Panc1 (cell line): ENCODE measurements at regions not wholly inside any gene's neighbourhood (a gene's known extent, or its start where the extent isn't known, plus 50 kb on each side); places are given as distances from the start of the nearest gene placed in this dataset.

ENCODE experiments used
- ATAC-seq: fragments of 200-7000 bp; cut with Tn5 transposase; 2 replicates; pipeline ENCODE4 v1.9.1; 2020; ENCODE audit warnings: mild to moderate bottlenecking, moderate library complexity
- BruUV-seq: library from RNA; stranded (reverse); fragments of 400-500 nt; replicated peaks from 2 replicates; lab custom pipeline; 2021; lab: Mats Ljungman, UMichigan
- CTCF ChIA-PET: fragments of 300-600 bp; sonication (Branson Sonifier 250); formaldehyde crosslinking; loops from one replicate; lab custom pipeline; 2022; ENCODE audit warnings: antibody characterized with exemption; lab: Charles Lee
- POLR2A ChIA-PET: fragments of 300-600 bp; sonication (Branson Sonifier 250); formaldehyde crosslinking; loops from one replicate; lab custom pipeline; 2022; ENCODE audit warnings: antibody characterized with exemption; lab: Charles Lee
- DNase-seq: peaks from one replicate; pipeline ENCODE4 v3.0.0-alpha.2; 2010; ENCODE audit warnings: low read depth, low spot score
- H3K27ac ChIP-seq: 2 replicates; pipeline ENCODE4 v1.5.1; 2011; ENCODE audit warnings: mild to moderate bottlenecking, low read length, inconsistent platforms
- H3K27me3 ChIP-seq: fragments of 200-500 bp; sonication (Bioruptor generic); 2 replicates; pipeline ENCODE4 v1.6.0; 2014; ENCODE audit warnings: low read length, inconsistent platforms; ENCODE audit not compliant: control insufficient read depth, insufficient read depth
- H3K36me3 ChIP-seq: fragments of 200-500 bp; sonication (Bioruptor generic); 2 replicates; pipeline ENCODE4 v1.5.1; 2014; ENCODE audit warnings: inconsistent platforms, mild to moderate bottlenecking, low read length, moderate library complexity; ENCODE audit not compliant: control insufficient read depth, insufficient read depth
- H3K4me1 ChIP-seq: 2 replicates; pipeline ENCODE4 v1.5.1; 2011; ENCODE audit warnings: inconsistent platforms, mild to moderate bottlenecking, low read length, moderate library complexity; ENCODE audit not compliant: control insufficient read depth, insufficient read depth
- H3K4me3 ChIP-seq, 2 experiments: 2 replicates each; pipeline ENCODE4 v1.5.1; 2011 to 2012; ENCODE audit warnings: low read depth in 2 of 2, low read length in 2 of 2, mild to moderate bottlenecking in 2 of 2, inconsistent platforms in 1 of 2, moderate library complexity in 1 of 2
- H3K9me3 ChIP-seq: fragments of 200-500 bp; sonication (Bioruptor generic); 2 replicates; pipeline ENCODE4 v1.5.1; 2014; ENCODE audit warnings: low read depth, mild to moderate bottlenecking, inconsistent platforms, low read length, moderate library complexity; ENCODE audit not compliant: control insufficient read depth, insufficient read depth
- POLR2AphosphoS5 ChIP-seq: IDR thresholded peaks from 2 replicates; pipeline ENCODE4 v1.6.1; 2012; ENCODE audit warnings: mild to moderate bottlenecking, low read depth, low read length, moderate library complexity
- SIN3A ChIP-seq: IDR thresholded peaks from 2 replicates; pipeline ENCODE4 v1.6.1; 2012; ENCODE audit warnings: low read depth, mild to moderate bottlenecking, low read length, moderate library complexity, borderline replicate concordance; ENCODE audit not compliant: insufficient read depth
- TCF7L2 ChIP-seq: IDR thresholded peaks from 2 replicates; pipeline ENCODE4 v1.6.1; 2011; ENCODE audit warnings: mild to moderate bottlenecking, low read depth, low read length, inconsistent platforms
- in situ Hi-C: cut with HindIII; loops from 2 replicates; pipeline ENCODE4 v1.10.0; 2016; ENCODE audit warnings: low sequenced_read_pairs, low pct_unique_long_range_greater_than_20kb
- intact Hi-C: fragments of 100-400 bp; cut with micrococcal nuclease; formaldehyde crosslinking; loops from one replicate; pipeline ENCODE4 v1.10.0; 2022; ENCODE audit not compliant: unreplicated experiment
- TF ChIP-seq, protein P1 (sequence below): fragments of 450-650 bp; IDR thresholded peaks from 2 replicates; pipeline ENCODE4 v1.5.1; 2017; ENCODE audit warnings: mild to moderate bottlenecking
- TF ChIP-seq, protein P2 (sequence below), 2 experiments: IDR thresholded peaks; 2 replicates each; pipeline ENCODE4 v1.6.1; 2011 to 2012; ENCODE audit warnings: low read depth in 2 of 2, control low read depth in 1 of 2, low read length in 1 of 2, mild to moderate bottlenecking in 1 of 2, moderate library complexity in 1 of 2; ENCODE audit not compliant: insufficient read depth in 1 of 2

DNA sequence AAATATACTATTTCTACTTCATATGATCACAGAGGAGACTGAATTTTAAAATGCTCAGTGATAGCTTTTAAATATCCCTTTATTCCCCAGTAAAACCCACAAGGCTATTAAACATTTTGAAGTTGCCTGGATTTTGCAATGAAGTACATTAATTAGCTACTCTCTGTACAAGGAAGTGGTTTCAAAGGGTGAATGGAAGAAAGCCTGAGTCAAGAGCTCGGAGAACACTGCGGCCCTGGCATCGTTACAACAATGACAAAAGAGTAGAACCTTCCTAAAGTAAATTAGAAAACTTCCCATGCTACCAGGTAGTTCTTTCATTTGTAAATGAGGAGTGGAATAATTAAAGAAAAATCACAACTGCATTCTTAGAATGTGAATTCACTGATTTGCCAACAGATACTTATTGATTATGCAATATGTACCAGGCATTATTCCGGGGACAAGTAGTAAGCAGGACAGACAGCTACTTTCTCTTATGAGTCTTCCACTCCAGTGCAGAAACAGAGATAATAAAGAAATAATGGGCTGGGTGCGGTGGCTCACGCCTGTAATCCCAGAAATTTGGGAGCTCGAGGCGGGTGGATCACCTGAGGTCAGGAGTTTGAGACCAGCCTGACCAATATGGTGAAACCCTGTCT lies 63.0 kb downstream of the ZNF22 start:
- no peaks in the 10 kb centered on the region for H3K9me3 ChIP-seq
- no peak overlapping the region for H3K27ac ChIP-seq
- H3K36me3 ChIP-seq, result no peaks in the 10 kb centered on the region
- in situ Hi-C loops (no loop called here), intact Hi-C loops (no loop called here)
- BruUV-seq, result no TSS peak
- ChIA-PET CTCF (no interaction called here), POLR2A (no interaction called here)
- no peak for ATAC-seq
- no peak overlapping the region for H3K4me3 ChIP-seq
- TF ChIP-seq, protein P1, sequence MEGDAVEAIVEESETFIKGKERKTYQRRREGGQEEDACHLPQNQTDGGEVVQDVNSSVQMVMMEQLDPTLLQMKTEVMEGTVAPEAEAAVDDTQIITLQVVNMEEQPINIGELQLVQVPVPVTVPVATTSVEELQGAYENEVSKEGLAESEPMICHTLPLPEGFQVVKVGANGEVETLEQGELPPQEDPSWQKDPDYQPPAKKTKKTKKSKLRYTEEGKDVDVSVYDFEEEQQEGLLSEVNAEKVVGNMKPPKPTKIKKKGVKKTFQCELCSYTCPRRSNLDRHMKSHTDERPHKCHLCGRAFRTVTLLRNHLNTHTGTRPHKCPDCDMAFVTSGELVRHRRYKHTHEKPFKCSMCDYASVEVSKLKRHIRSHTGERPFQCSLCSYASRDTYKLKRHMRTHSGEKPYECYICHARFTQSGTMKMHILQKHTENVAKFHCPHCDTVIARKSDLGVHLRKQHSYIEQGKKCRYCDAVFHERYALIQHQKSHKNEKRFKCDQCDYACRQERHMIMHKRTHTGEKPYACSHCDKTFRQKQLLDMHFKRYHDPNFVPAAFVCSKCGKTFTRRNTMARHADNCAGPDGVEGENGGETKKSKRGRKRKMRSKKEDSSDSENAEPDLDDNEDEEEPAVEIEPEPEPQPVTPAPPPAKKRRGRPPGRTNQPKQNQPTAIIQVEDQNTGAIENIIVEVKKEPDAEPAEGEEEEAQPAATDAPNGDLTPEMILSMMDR, result no peak
- TF ChIP-seq POLR2AphosphoS5 (no peak), SIN3A (no peak)
- TF ChIP-seq, protein P2, sequence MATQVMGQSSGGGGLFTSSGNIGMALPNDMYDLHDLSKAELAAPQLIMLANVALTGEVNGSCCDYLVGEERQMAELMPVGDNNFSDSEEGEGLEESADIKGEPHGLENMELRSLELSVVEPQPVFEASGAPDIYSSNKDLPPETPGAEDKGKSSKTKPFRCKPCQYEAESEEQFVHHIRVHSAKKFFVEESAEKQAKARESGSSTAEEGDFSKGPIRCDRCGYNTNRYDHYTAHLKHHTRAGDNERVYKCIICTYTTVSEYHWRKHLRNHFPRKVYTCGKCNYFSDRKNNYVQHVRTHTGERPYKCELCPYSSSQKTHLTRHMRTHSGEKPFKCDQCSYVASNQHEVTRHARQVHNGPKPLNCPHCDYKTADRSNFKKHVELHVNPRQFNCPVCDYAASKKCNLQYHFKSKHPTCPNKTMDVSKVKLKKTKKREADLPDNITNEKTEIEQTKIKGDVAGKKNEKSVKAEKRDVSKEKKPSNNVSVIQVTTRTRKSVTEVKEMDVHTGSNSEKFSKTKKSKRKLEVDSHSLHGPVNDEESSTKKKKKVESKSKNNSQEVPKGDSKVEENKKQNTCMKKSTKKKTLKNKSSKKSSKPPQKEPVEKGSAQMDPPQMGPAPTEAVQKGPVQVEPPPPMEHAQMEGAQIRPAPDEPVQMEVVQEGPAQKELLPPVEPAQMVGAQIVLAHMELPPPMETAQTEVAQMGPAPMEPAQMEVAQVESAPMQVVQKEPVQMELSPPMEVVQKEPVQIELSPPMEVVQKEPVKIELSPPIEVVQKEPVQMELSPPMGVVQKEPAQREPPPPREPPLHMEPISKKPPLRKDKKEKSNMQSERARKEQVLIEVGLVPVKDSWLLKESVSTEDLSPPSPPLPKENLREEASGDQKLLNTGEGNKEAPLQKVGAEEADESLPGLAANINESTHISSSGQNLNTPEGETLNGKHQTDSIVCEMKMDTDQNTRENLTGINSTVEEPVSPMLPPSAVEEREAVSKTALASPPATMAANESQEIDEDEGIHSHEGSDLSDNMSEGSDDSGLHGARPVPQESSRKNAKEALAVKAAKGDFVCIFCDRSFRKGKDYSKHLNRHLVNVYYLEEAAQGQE (IDR thresholded peaks at IDR 0.05; ENCODE audit: insufficient read depth in 1 of 2, low read depth in 2 of 2, low read length in 1 of 2), result no peak
- DNase-seq, result no peak
- no peaks in the 10 kb centered on the region; the same call in 1 of the 2 replicates for H3K27me3 ChIP-seq
- no peaks in the 10 kb centered on the region for H3K4me1 ChIP-seq

DNA sequence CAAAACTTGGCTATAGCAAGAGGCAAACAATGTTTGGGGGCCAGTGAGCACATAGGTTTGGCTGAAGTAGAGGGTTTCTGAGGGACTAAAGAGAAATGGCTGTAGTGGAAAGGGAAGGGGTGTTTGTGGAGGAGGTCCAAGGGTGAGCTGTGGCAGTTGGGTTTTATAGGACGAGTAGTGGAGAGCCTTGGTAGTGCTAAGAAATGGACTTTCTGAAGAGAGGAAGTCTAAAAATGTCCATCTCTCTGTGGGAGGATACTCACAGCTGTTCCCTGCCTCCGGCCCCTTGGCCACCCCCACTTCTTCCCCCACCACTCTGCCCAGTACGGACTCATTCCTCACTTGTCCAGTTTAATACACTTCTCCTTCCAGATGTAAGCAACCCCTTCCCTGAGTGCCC lies 64.3 kb downstream of the ZNF22 start:
- no TSS peak for BruUV-seq
- Histone ChIP-seq H3K4me3 (no peak overlapping the region), H3K27me3 (no peaks in the 10 kb centered on the region; the same call in 1 of the 2 replicates), H3K9me3 (no peaks in the 10 kb centered on the region), H3K36me3 (no peaks in the 10 kb centered on the region), H3K4me1 (no peaks in the 10 kb centered on the region), H3K27ac (no peak overlapping the region)
- in situ Hi-C loops, result no loop called here
- intact Hi-C loops, result no loop called here
- ChIA-PET CTCF (no interaction called here), POLR2A (no interaction called here)
- TF ChIP-seq, protein P1, result no peak
- no peak for TF ChIP-seq TCF7L2
- no peak for TF ChIP-seq SIN3A
- no peak for TF ChIP-seq POLR2AphosphoS5
- TF ChIP-seq, protein P2 (IDR thresholded peaks at IDR 0.05; ENCODE audit: insufficient read depth in 1 of 2, low read depth in 2 of 2, low read length in 1 of 2), result no peak
- DNase-seq (no peak), ATAC-seq (no peak)
